Natural killer cell (primary cell): ENCODE measurements at regions not wholly inside any gene's neighbourhood (a gene's known extent, or its start where the extent isn't known, plus 50 kb on each side); places are given as distances from the start of the nearest gene placed in this dataset.

Experiments
- ATAC-seq, 3 donors: fragments of 150-1000 bp in 2 of 3; fragments of 200-7000 bp in 1 of 3; cut with Tn5 transposase; 1 replicate in 1 of 3; 2 replicates in 2 of 3; pipeline ENCODE4 v1.10.0; 2021; ENCODE audit warnings: mild to moderate bottlenecking in 2 of 3, moderate library complexity in 2 of 3
- DNase-seq, 2 donors: peaks; one replicate each; pipeline versions ENCODE4 v3.0.0 to v3.0.0-alpha.2; 2013 to 2021; ENCODE audit warnings: mixed read lengths in 1 of 2
- H3K27ac ChIP-seq: one replicate; pipeline ENCODE4 v1.5.1; 2013; ENCODE audit warnings: mild to moderate bottlenecking, low read length
- H3K27me3 ChIP-seq: one replicate; pipeline ENCODE4 v1.6.1; 2013; ENCODE audit warnings: low read length; ENCODE audit not compliant: control insufficient read depth, insufficient read depth
- H3K36me3 ChIP-seq: one replicate; pipeline ENCODE4 v1.6.1; 2013; ENCODE audit warnings: low read length; ENCODE audit not compliant: control insufficient read depth, insufficient read depth
- H3K4me1 ChIP-seq: one replicate; pipeline ENCODE4 v1.6.1; 2013; ENCODE audit warnings: low read length; ENCODE audit not compliant: control insufficient read depth, insufficient read depth
- H3K4me3 ChIP-seq: one replicate; pipeline ENCODE4 v1.5.1; 2013; ENCODE audit warnings: low read length
- H3K9me3 ChIP-seq: one replicate; pipeline ENCODE4 v1.6.1; 2013; ENCODE audit warnings: low read length; ENCODE audit not compliant: control insufficient read depth, insufficient read depth
- H3K27ac Mint-ChIP-seq, 2 donors: one replicate each; pipeline ENCODE4 v1.8.0; 2022; ENCODE audit warnings: mild to moderate bottlenecking in 2 of 2, mixed read lengths in 2 of 2, moderate library complexity in 1 of 2
- H3K27me3 Mint-ChIP-seq, 2 donors: one replicate each; pipeline ENCODE4 v1.8.0; 2022; ENCODE audit warnings: low read depth in 2 of 2, mixed read lengths in 2 of 2
- H3K36me3 Mint-ChIP-seq: one replicate; pipeline ENCODE4 v1.8.0; 2022; ENCODE audit warnings: mixed read lengths
- H3K4me1 Mint-ChIP-seq, 2 donors: one replicate each; pipeline ENCODE4 v1.8.0; 2022; ENCODE audit warnings: mixed read lengths in 2 of 2
- H3K4me3 Mint-ChIP-seq: one replicate; pipeline ENCODE4 v1.8.0; 2022; ENCODE audit warnings: mild to moderate bottlenecking, moderate library complexity, mixed read lengths
- H3K9me3 Mint-ChIP-seq, 2 donors: one replicate each; pipeline ENCODE4 v1.8.0; 2022; ENCODE audit warnings: mixed read lengths in 2 of 2
- CTCF ChIP-seq: fragments of 200-600 bp; IDR thresholded peaks from one replicate; pipeline ENCODE4 v1.8.0; 2022; ENCODE audit warnings: antibody characterized with exemption
- WGBS: methylation state at CpG from one replicate; pipeline ENCODE4 v1.1.7; 2013; ENCODE audit warnings: missing lambda C conversion rate; ENCODE audit not compliant: insufficient coverage; 5-methylcytosine and 5-hydroxymethylcytosine counted together
- intact Hi-C: fragments of 100-400 bp; cut with micrococcal nuclease; formaldehyde crosslinking; loops from one replicate; pipeline ENCODE4 v1.14.2; 2022

DNA sequence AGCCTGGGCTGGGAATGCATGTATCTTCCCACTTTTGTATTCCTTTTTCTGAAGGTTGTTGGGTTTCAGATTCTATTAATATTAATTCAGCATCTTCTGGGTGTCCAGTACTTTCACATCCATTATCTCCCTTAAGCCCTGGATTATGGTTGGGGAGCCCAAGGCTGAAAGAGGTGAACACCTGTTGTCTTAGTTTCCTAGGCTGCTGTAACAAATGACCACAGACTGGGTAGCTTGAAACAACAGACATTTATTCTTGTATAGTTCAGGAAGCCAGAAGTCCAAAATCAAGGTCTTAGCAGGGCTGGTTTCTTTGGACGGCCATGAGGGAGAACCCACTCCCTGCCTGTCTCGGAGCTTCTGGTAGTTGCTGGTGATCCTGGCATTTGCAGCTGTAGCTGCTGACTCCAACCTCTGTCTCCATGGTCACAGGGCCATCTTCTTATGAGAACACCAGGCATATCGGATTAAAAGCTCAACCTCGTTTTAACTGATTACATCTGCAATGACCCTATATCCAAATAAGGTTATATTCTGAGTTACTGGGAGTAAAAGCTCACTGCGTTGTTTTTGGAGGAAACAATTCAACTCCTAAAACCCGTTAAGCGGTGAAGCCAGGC lies 68.2 kb upstream of the CLMN start:
- no peaks in the 10 kb centered on the region for H3K27me3 ChIP-seq
- no peaks in the 10 kb centered on the region for H3K9me3 ChIP-seq
- no peaks in the 10 kb centered on the region for H3K36me3 ChIP-seq
- Mint-ChIP-seq H3K27ac (no peak overlapping the region), H3K27me3 (peaks cover 6 to 7% of the 10 kb centered on the region in 2 donors), H3K9me3 (no peaks in the 10 kb centered on the region), H3K36me3 (no peaks in the 10 kb centered on the region), H3K4me1 (no peaks in the 10 kb centered on the region), H3K4me3 (no peak overlapping the region)
- 82% methylated on average over 5 of the region's 7 CpGs for WGBS
- DNase-seq (no peak), ATAC-seq (no peak)
- H3K4me1 ChIP-seq, result no peaks in the 10 kb centered on the region
- intact Hi-C loops, result no loop called here
- TF ChIP-seq CTCF, result no peak
- no peak overlapping the region for H3K27ac ChIP-seq
- no peak overlapping the region for H3K4me3 ChIP-seq

GRCh38 chr14:95386536-95387095 lies 66.9 kb upstream of the CLMN start:
- no peak for TF ChIP-seq CTCF
- Histone ChIP-seq H3K36me3 (no peaks in the 10 kb centered on the region), H3K27ac (no peak overlapping the region), H3K9me3 (no peaks in the 10 kb centered on the region), H3K27me3 (no peaks in the 10 kb centered on the region), H3K4me1 (no peaks in the 10 kb centered on the region), H3K4me3 (no peak overlapping the region)
- Mint-ChIP-seq H3K36me3 (no peaks in the 10 kb centered on the region), H3K27me3 (peaks cover 6 to 7% of the 10 kb centered on the region in 2 donors), H3K27ac (no peak overlapping the region), H3K4me3 (no peak overlapping the region), H3K9me3 (no peaks in the 10 kb centered on the region), H3K4me1 (no peaks in the 10 kb centered on the region)
- intact Hi-C loops, result no loop called here
- 89% methylated on average over 6 of the region's 6 CpGs for WGBS
- no peak for ATAC-seq
- no peak for DNase-seq

- Mint-ChIP-seq H3K27ac (no peak overlapping the region), H3K36me3 (no peaks in the 10 kb centered on the region), H3K4me3 (no peak overlapping the region), H3K9me3 (no peaks in the 10 kb centered on the region), H3K4me1 (no peaks in the 10 kb centered on the region), H3K27me3 (peaks cover 6 to 7% of the 10 kb centered on the region in 2 donors)
- Histone ChIP-seq H3K27ac (no peak overlapping the region), H3K4me1 (no peaks in the 10 kb centered on the region), H3K9me3 (no peaks in the 10 kb centered on the region), H3K27me3 (no peaks in the 10 kb centered on the region), H3K4me3 (no peak overlapping the region), H3K36me3 (no peaks in the 10 kb centered on the region)
- no peak for DNase-seq
- ATAC-seq, result no peak
- TF ChIP-seq CTCF, result no peak
- 76% methylated on average over 5 of the region's 6 CpGs for WGBS
- intact Hi-C loops, result no loop called here
Observed at GRCh38 chr14:95385701-95386100, 66.0 kb upstream of the CLMN start.

GRCh38 chr14:95382747-95383146 lies 63.0 kb upstream of the CLMN start:
- WGBS, result 89% methylated on average over 3 of the region's 3 CpGs
- no peak for TF ChIP-seq CTCF
- Mint-ChIP-seq H3K4me3 (no peak overlapping the region), H3K27me3 (peaks cover 0 to 9% of the 10 kb centered on the region in 2 donors), H3K36me3 (peaks cover 11% of the 10 kb centered on the region), H3K9me3 (peaks cover 0 to 5% of the 10 kb centered on the region in 2 donors), H3K4me1 (no peaks in the 10 kb centered on the region), H3K27ac (no peak overlapping the region)
- ATAC-seq (no peak), DNase-seq (no peak)
- Histone ChIP-seq H3K4me3 (no peak overlapping the region), H3K4me1 (no peaks in the 10 kb centered on the region), H3K27me3 (no peaks in the 10 kb centered on the region), H3K36me3 (no peaks in the 10 kb centered on the region), H3K9me3 (no peaks in the 10 kb centered on the region), H3K27ac (no peak overlapping the region)
- intact Hi-C loops, result no loop called here
